Body of pancreas (tissue), 4 donors: ENCODE measurements at regions not wholly inside any gene's neighbourhood (a gene's known extent, or its start where the extent isn't known, plus 50 kb on each side); places are given as distances from the start of the nearest gene placed in this dataset.

Source experiments
- ATAC-seq: fragments of 150-250 bp; one replicate; pipeline ENCODE4 v1.9.1; 2016
- DNase-seq, 4 donors: peaks; one replicate each; pipeline ENCODE4 v3.0.0-alpha.2; 2019
- H3K27ac ChIP-seq, 4 donors: fragments of 200-600 bp; sonication (generic); 1 replicate in 3 of 4; 2 replicates in 1 of 4; pipeline versions ENCODE4 v1.5.1 to v1.6.1; 2016 to 2019; ENCODE audit warnings: mild to moderate bottlenecking in 1 of 4, mixed read lengths in 1 of 4, moderate library complexity in 1 of 4
- H3K27me3 ChIP-seq, 2 donors: fragments of 200-600 bp; sonication (generic); one replicate each; pipeline ENCODE4 v1.6.0; 2016; ENCODE audit warnings: mild to moderate bottlenecking in 1 of 2
- H3K36me3 ChIP-seq, 2 donors: fragments of 200-600 bp; sonication (generic); replicated peaks in 1 of 2; 2 replicates each; pipeline ENCODE4 v1.5.1; 2016; ENCODE audit warnings: low read depth in 2 of 2; ENCODE audit not compliant: insufficient read depth in 1 of 2
- H3K4me1 ChIP-seq: fragments of 200-600 bp; sonication (generic); one replicate; pipeline ENCODE4 v1.6.0; 2016
- H3K4me3 ChIP-seq, 2 donors: fragments of 200-600 bp; sonication (generic); 1 replicate in 1 of 2; 2 replicates in 1 of 2; pipeline ENCODE4 v1.5.1; 2016 to 2019
- H3K9me3 ChIP-seq, 3 donors: fragments of 200-600 bp; sonication (generic); 1 replicate in 2 of 3; 2 replicates in 1 of 3; pipeline ENCODE4 v1.5.1; 2016
- POLR2A ChIP-seq, 3 donors: fragments of 450-650 bp; IDR thresholded peaks; one replicate each; pipeline ENCODE4 v1.6.1; 2016; ENCODE audit warnings: antibody characterized with exemption in 3 of 3, mild to moderate bottlenecking in 2 of 3
- WGBS, 2 donors: methylation state at CpG; one replicate each; pipeline ENCODE4 v1.1.5; 2017; 5-methylcytosine and 5-hydroxymethylcytosine counted together
- intact Hi-C: fragments of 100-400 bp; cut with DNase I; formaldehyde crosslinking; loops from one replicate; pipeline ENCODE4 v1.15.1; 2023
- TF ChIP-seq, protein P1 (sequence below), 7 experiments: fragments of 450-650 bp in 4 of 7; fragments of 200-600 bp in 3 of 7; sonication (generic) in 3 of 7; IDR thresholded peaks; one replicate each; pipeline ENCODE4 v1.5.1; 2016 to 2019; ENCODE audit warnings: antibody characterized with exemption in 7 of 7

GRCh38 chr2:22893761-22894517, 491.0 kb upstream of the KLHL29 start:
- intact Hi-C loops = no loop called here
- H3K4me3 ChIP-seq = no peak overlapping the region
- no peaks in the 10 kb centered on the region for H3K4me1 ChIP-seq
- DNase-seq (no peak), ATAC-seq (no peak)
- no peaks in the 10 kb centered on the region for H3K27me3 ChIP-seq
- no peak overlapping the region for H3K27ac ChIP-seq
- no peaks in the 10 kb centered on the region for H3K36me3 ChIP-seq
- no peak for TF ChIP-seq POLR2A (IDR thresholded peaks at IDR 0.05)
- TF ChIP-seq, protein P1, sequence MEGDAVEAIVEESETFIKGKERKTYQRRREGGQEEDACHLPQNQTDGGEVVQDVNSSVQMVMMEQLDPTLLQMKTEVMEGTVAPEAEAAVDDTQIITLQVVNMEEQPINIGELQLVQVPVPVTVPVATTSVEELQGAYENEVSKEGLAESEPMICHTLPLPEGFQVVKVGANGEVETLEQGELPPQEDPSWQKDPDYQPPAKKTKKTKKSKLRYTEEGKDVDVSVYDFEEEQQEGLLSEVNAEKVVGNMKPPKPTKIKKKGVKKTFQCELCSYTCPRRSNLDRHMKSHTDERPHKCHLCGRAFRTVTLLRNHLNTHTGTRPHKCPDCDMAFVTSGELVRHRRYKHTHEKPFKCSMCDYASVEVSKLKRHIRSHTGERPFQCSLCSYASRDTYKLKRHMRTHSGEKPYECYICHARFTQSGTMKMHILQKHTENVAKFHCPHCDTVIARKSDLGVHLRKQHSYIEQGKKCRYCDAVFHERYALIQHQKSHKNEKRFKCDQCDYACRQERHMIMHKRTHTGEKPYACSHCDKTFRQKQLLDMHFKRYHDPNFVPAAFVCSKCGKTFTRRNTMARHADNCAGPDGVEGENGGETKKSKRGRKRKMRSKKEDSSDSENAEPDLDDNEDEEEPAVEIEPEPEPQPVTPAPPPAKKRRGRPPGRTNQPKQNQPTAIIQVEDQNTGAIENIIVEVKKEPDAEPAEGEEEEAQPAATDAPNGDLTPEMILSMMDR (IDR thresholded peaks at IDR 0.05) = no peak
- no peaks in the 10 kb centered on the region for H3K9me3 ChIP-seq
- WGBS, 2 donors = 75 to 82% methylated on average over 13 of the region's 13 CpGs

DNA sequence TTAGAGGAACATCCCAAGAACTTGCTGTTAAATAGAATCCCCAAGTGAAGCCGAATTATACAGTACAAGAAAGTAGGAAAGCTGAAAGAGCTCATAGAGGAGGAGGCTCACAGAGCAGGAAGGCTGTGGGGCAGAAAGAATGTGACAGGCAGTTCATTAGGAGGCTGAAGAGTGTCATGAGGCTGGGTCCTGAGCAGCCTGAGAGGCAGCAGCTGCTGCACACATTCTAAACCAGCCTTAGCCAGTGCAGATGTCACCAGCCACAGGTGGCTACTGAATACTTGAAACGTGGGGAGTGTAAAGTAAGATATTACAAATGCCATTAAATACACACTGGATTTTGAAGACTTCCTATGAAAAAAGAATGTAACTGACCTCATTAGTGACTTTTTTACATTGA, 490.2 kb upstream of the KLHL29 start:
- TF ChIP-seq, protein P1 (IDR thresholded peaks at IDR 0.05) = no peak
- no peak for TF ChIP-seq POLR2A (IDR thresholded peaks at IDR 0.05)
- H3K4me1 ChIP-seq = no peaks in the 10 kb centered on the region
- ATAC-seq = no peak
- H3K27ac ChIP-seq = no peak overlapping the region
- no peaks in the 10 kb centered on the region for H3K9me3 ChIP-seq
- intact Hi-C loops = no loop called here
- 26 to 36% methylated on average over 2 of the region's 2 CpGs for whole genome bisulfite sequencing, 2 donors
- no peak overlapping the region for H3K4me3 ChIP-seq
- no peaks in the 10 kb centered on the region for H3K27me3 ChIP-seq
- H3K36me3 ChIP-seq = no peaks in the 10 kb centered on the region
- DNase-seq = no peak

DNA sequence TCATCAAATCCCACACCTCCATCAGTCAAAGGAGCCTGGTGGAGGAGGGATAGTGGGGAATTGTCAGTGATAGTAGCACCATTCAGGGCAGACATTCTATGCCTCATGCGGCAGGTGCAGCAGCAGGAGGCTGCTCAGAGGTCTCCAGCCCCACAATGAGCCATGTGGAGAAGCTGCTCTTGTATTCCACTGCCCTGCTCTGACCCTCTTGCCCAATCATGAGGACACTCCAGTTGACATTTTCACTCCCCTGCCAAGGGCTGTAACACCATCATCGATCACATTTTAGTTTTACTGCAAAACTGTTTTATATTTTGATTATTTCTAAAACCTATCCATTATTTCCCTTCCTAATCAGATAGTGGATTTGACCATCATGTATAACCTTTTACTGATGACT, 487.6 kb upstream of the KLHL29 start:
- DNase-seq (no peak), ATAC-seq (no peak)
- Histone ChIP-seq H3K4me1 (no peaks in the 10 kb centered on the region), H3K27me3 (no peaks in the 10 kb centered on the region), H3K4me3 (no peak overlapping the region), H3K27ac (no peak overlapping the region), H3K36me3 (no peaks in the 10 kb centered on the region), H3K9me3 (no peaks in the 10 kb centered on the region)
- intact Hi-C loops = no loop called here
- 69 to 72% methylated on average over 2 of the region's 2 CpGs for WGBS, 2 donors
- no peak for TF ChIP-seq POLR2A (IDR thresholded peaks at IDR 0.05)
- TF ChIP-seq, protein P1 (IDR thresholded peaks at IDR 0.05) = no peak

DNA sequence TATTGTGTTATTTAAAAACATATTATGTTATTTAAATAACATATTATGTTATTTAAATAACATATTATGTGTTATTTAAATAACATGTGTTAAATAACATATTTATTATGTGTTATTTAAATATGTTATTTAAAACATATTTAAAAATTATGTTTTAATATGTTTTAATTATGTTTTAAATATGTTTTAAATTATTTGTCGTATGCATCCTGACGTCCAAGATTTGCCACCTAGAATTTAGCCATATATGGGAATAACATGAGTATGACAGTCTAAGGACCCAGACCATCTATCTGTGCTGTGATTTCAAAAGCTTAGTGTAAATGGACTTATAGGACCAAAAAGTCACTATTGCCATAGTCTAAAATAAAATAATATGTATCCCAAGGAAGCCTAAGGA, 484.3 kb upstream of the KLHL29 start:
- ATAC-seq (no peak), DNase-seq (no peak)
- Histone ChIP-seq H3K9me3 (no peaks in the 10 kb centered on the region), H3K27ac (no peak overlapping the region), H3K4me1 (no peaks in the 10 kb centered on the region), H3K27me3 (no peaks in the 10 kb centered on the region), H3K4me3 (no peak overlapping the region), H3K36me3 (no peaks in the 10 kb centered on the region)
- TF ChIP-seq POLR2A (IDR thresholded peaks at IDR 0.05) = no peak
- TF ChIP-seq, protein P1 (IDR thresholded peaks at IDR 0.05) = no peak
- WGBS, 2 donors = 88 to 90% methylated on average over 2 of the region's 2 CpGs
- intact Hi-C loops = no loop called here
